SU-DHL-6 (cell line): ENCODE measurements at regions not wholly inside any gene's neighbourhood (a gene's known extent, or its start where the extent isn't known, plus 50 kb on each side); places are given as distances from the start of the nearest gene placed in this dataset.

Source experiments
- H2AFZ ChIP-seq: fragments of 200-600 bp; sonication (generic); 2 replicates; pipeline ENCODE4 v1.6.1; 2014; ENCODE audit warnings: low read depth, mild to moderate bottlenecking, moderate library complexity, mixed read lengths, antibody characterized with exemption, low read length; ENCODE audit not compliant: severe bottlenecking
- H3F3A ChIP-seq: fragments of 200-600 bp; shearing (Covaris generic); 2 replicates; pipeline ENCODE4 v1.6.0; 2016; ENCODE audit warnings: antibody characterized with exemption, mild to moderate bottlenecking; ENCODE audit not compliant: insufficient read depth
- H3K27ac ChIP-seq: fragments of 200-600 bp; sonication (generic); 2 replicates; pipeline ENCODE4 v1.5.1; 2016; ENCODE audit warnings: low read depth, mild to moderate bottlenecking, low read length, moderate library complexity, mixed read lengths
- H3K27me3 ChIP-seq: fragments of 200-600 bp; sonication (generic), shearing (Covaris generic); 2 replicates; pipeline ENCODE4 v1.6.0; 2014; ENCODE audit warnings: mild to moderate bottlenecking, low read length
- H3K36me3 ChIP-seq: fragments of 200-600 bp; sonication (generic); 2 replicates; pipeline ENCODE4 v1.6.1; 2014; ENCODE audit warnings: mild to moderate bottlenecking, low read length, mixed read lengths
- H3K4me2 ChIP-seq: fragments of 300-600, 200-600 bp; shearing (Covaris generic), sonication (generic); 2 replicates; pipeline ENCODE4 v1.6.0; 2014; ENCODE audit warnings: low read length, low read depth, mild to moderate bottlenecking; ENCODE audit not compliant: poor library complexity, severe bottlenecking
- H3K4me3 ChIP-seq: fragments of 200-600 bp; sonication (generic); 2 replicates; pipeline ENCODE4 v1.5.1; 2014; ENCODE audit warnings: antibody characterized with exemption, low read length, mild to moderate bottlenecking, mixed read lengths; ENCODE audit not compliant: insufficient read depth, poor library complexity, severe bottlenecking
- H3K79me2 ChIP-seq: fragments of 200-600 bp; sonication (generic); 2 replicates; pipeline ENCODE4 v1.6.1; 2014; ENCODE audit warnings: mild to moderate bottlenecking, low read length, moderate library complexity; ENCODE audit not compliant: insufficient read depth
- H3K9ac ChIP-seq: fragments of 200-600 bp; sonication (generic); 2 replicates; pipeline ENCODE4 v1.7.0; 2014; ENCODE audit warnings: mild to moderate bottlenecking, low read length
- H3K9me2 ChIP-seq: fragments of 200-600 bp; sonication (generic); replicated peaks from 2 replicates; pipeline ENCODE4 v1.6.1; 2014; ENCODE audit warnings: low read length; ENCODE audit not compliant: insufficient read depth
- H3K9me3 ChIP-seq: fragments of 200-600 bp; sonication (generic); 2 replicates; pipeline ENCODE4 v1.6.1; 2014; ENCODE audit warnings: low read length, mixed read lengths; ENCODE audit not compliant: insufficient read depth
- H4K20me1 ChIP-seq: fragments of 200-600 bp; sonication (generic); 2 replicates; pipeline ENCODE4 v1.6.1; 2014; ENCODE audit warnings: low read depth, mild to moderate bottlenecking, antibody characterized with exemption, low read length, moderate library complexity, mixed read lengths
- EZH2phosphoT487 ChIP-seq: fragments of 200-600 bp; sonication (generic), shearing (Covaris generic); conservative IDR thresholded peaks from 2 replicates; pipeline ENCODE4 v1.6.1; 2018; ENCODE audit warnings: mild to moderate bottlenecking, antibody characterized with exemption, low read length, moderate library complexity, mixed read lengths
- TF ChIP-seq, protein P1 (sequence below): fragments of 200-600 bp; sonication (generic); IDR thresholded peaks from one replicate; pipeline ENCODE4 v1.5.1; 2017; ENCODE audit warnings: antibody characterized with exemption, mild to moderate bottlenecking, low read length, moderate library complexity; ENCODE audit not compliant: insufficient read depth, poor library complexity, severe bottlenecking

GRCh38 chr2:67599561-67599960 lies 202.4 kb downstream of the ETAA1 start:
- H4K20me1 ChIP-seq, result no peaks in the 10 kb centered on the region
- TF ChIP-seq EZH2phosphoT487, result no peak
- TF ChIP-seq, protein P1, sequence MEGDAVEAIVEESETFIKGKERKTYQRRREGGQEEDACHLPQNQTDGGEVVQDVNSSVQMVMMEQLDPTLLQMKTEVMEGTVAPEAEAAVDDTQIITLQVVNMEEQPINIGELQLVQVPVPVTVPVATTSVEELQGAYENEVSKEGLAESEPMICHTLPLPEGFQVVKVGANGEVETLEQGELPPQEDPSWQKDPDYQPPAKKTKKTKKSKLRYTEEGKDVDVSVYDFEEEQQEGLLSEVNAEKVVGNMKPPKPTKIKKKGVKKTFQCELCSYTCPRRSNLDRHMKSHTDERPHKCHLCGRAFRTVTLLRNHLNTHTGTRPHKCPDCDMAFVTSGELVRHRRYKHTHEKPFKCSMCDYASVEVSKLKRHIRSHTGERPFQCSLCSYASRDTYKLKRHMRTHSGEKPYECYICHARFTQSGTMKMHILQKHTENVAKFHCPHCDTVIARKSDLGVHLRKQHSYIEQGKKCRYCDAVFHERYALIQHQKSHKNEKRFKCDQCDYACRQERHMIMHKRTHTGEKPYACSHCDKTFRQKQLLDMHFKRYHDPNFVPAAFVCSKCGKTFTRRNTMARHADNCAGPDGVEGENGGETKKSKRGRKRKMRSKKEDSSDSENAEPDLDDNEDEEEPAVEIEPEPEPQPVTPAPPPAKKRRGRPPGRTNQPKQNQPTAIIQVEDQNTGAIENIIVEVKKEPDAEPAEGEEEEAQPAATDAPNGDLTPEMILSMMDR, result no peak
- H3K79me2 ChIP-seq, result no peaks in the 10 kb centered on the region
- no peak overlapping the region for H3K9ac ChIP-seq
- H3F3A ChIP-seq, result no peaks in the 10 kb centered on the region
- H3K27me3 ChIP-seq, result no peaks in the 10 kb centered on the region
- H3K4me3 ChIP-seq, result no peak overlapping the region
- no peaks in the 10 kb centered on the region for H3K9me2 ChIP-seq
- no peak overlapping the region for H3K27ac ChIP-seq
- H3K4me2 ChIP-seq, result no peak overlapping the region
- H3K9me3 ChIP-seq, result no peaks in the 10 kb centered on the region
- no peak overlapping the region for H2AFZ ChIP-seq
- no peaks in the 10 kb centered on the region for H3K36me3 ChIP-seq

DNA sequence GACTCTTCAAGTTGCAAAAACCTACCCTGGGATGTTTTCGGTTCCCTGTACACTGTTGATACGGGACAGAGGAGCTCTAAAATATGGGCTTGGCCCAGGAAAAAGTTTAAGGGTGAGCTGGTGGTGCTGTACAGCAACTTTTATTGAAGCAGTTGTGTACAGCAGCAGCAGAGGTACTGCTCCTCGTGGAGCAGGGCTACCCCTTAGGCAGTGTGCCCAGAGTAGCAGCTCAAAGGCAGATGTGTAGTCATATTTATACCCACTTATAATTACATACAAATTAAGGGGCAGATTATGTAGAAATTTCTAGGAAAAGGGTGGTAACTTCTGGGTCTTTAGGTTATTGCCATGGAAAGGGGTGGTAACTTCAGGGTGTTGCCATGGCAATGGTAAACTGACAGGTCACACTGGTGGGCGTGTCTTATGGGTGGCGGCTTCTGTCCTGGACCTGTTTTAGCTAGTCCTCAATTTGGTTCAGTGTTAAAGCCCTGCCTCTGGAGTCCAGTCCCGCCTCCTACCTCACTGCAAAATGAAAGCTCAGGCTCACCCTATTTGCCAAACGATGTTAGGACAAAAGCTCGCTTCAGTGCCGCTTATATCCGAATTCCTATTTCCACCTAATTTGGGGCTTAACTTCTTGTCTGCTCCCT lies 203.2 kb downstream of the ETAA1 start:
- no peaks in the 10 kb centered on the region for H3K36me3 ChIP-seq
- H3K9ac ChIP-seq, result no peak overlapping the region
- no peak overlapping the region for H3K4me2 ChIP-seq
- H3K27ac ChIP-seq, result no peak overlapping the region
- no peak overlapping the region for H3K4me3 ChIP-seq
- H2AFZ ChIP-seq, result no peak overlapping the region
- H3K9me3 ChIP-seq, result no peaks in the 10 kb centered on the region
- no peaks in the 10 kb centered on the region for H4K20me1 ChIP-seq
- H3K9me2 ChIP-seq, result no peaks in the 10 kb centered on the region
- no peaks in the 10 kb centered on the region for H3K27me3 ChIP-seq
- TF ChIP-seq, protein P1, result no peak
- no peak for TF ChIP-seq EZH2phosphoT487
- H3F3A ChIP-seq, result no peaks in the 10 kb centered on the region
- H3K79me2 ChIP-seq, result no peaks in the 10 kb centered on the region

DNA sequence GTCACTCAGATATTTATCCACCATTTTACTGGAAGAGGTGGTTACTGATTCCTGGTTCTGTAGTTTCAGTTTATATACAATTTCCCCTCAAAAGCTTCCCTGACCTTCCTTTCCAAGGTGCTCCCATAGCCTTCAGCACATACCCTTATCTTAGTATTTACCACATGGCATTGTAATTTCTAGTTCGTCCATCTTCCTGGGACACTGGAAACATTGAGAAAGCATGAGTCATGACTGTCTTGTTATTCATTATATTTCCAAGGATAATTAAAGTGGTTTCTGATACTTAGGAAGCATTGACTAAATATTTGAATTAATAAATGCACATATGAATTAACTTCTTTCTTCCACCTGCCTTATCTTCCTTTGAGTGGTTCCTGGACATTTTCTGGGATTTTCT lies 203.8 kb downstream of the ETAA1 start:
- no peak overlapping the region for H3K27ac ChIP-seq
- TF ChIP-seq EZH2phosphoT487, result no peak
- no peak overlapping the region for H2AFZ ChIP-seq
- H4K20me1 ChIP-seq, result no peaks in the 10 kb centered on the region
- no peaks in the 10 kb centered on the region for H3K79me2 ChIP-seq
- H3K9ac ChIP-seq, result no peak overlapping the region
- H3K36me3 ChIP-seq, result no peaks in the 10 kb centered on the region
- H3K4me3 ChIP-seq, result no peak overlapping the region
- no peaks in the 10 kb centered on the region for H3K27me3 ChIP-seq
- H3K9me2 ChIP-seq, result no peaks in the 10 kb centered on the region
- H3K9me3 ChIP-seq, result no peaks in the 10 kb centered on the region
- no peak overlapping the region for H3K4me2 ChIP-seq
- H3F3A ChIP-seq, result no peaks in the 10 kb centered on the region

- Histone ChIP-seq H4K20me1 (no peaks in the 10 kb centered on the region), H2AFZ (no peak overlapping the region), H3K4me2 (no peak overlapping the region), H3K79me2 (no peaks in the 10 kb centered on the region), H3K9ac (no peak overlapping the region), H3F3A (no peaks in the 10 kb centered on the region), H3K27me3 (no peaks in the 10 kb centered on the region), H3K36me3 (no peaks in the 10 kb centered on the region), H3K4me3 (no peak overlapping the region), H3K27ac (no peak overlapping the region), H3K9me2 (0 out of 2 replicates have a peak, but pooled peaks cover 6% of the 10 kb centered on the region), H3K9me3 (no peaks in the 10 kb centered on the region)
- TF ChIP-seq, protein P1, result no peak
- TF ChIP-seq EZH2phosphoT487, result no peak
These were observed 207.2 kb downstream of the ETAA1 start for GRCh38 chr2:67604360-67604759.
